ENCODE measurements at regions not wholly inside any gene's neighbourhood (a gene's known extent, or its start where the extent isn't known, plus 50 kb on each side); places are given as distances from the start of the nearest gene placed in this dataset.

- H3K4me3 ChIP-seq (ENCODE audit: low read depth, low read length), result no peak overlapping the region
- no peak for TF ChIP-seq CTCF (IDR thresholded peaks at IDR 0.05; ENCODE audit: insufficient read depth, low read depth, low read length, missing control alignments)
- no peak for DNase-seq (ENCODE audit: low read depth)
Measured at GRCh38 chr10:42475168-42476098, 162.9 kb downstream of the ZNF33B start.

GRCh38 chr10:42454313-42454712, 184.1 kb downstream of the ZNF33B start:
- no peak for DNase-seq (ENCODE audit: low read depth)
- no peak overlapping the region for H3K4me3 ChIP-seq (ENCODE audit: low read depth, low read length)
- TF ChIP-seq CTCF (IDR thresholded peaks at IDR 0.05; ENCODE audit: insufficient read depth, low read depth, low read length, missing control alignments), result no peak

- H3K4me3 ChIP-seq (ENCODE audit: low read depth, low read length), result no peak overlapping the region
- no peak for DNase-seq (ENCODE audit: low read depth)
- no peak for TF ChIP-seq CTCF (IDR thresholded peaks at IDR 0.05; ENCODE audit: insufficient read depth, low read depth, low read length, missing control alignments)
Measured at GRCh38 chr10:42431095-42431494, 207.3 kb downstream of the ZNF33B start.

GRCh38 chr10:42428534-42428933, 209.8 kb downstream of the ZNF33B start:
- H3K4me3 ChIP-seq (ENCODE audit: low read depth, low read length), result no peak overlapping the region
- no peak for DNase-seq (ENCODE audit: low read depth)
- no peak for TF ChIP-seq CTCF (IDR thresholded peaks at IDR 0.05; ENCODE audit: insufficient read depth, low read depth, low read length, missing control alignments)

GRCh38 chr10:42422911-42423310, 215.5 kb downstream of the ZNF33B start:
- TF ChIP-seq CTCF (IDR thresholded peaks at IDR 0.05; ENCODE audit: insufficient read depth, low read depth, low read length, missing control alignments), result no peak
- no peak overlapping the region for H3K4me3 ChIP-seq (ENCODE audit: low read depth, low read length)
- DNase-seq (ENCODE audit: low read depth), result no peak

- no peak for TF ChIP-seq CTCF (IDR thresholded peaks at IDR 0.05; ENCODE audit: insufficient read depth, low read depth, low read length, missing control alignments)
- H3K4me3 ChIP-seq (ENCODE audit: low read depth, low read length), result no peak overlapping the region
- DNase-seq (ENCODE audit: low read depth), result no peak
Measured at GRCh38 chr10:42421812-42422211, 216.6 kb downstream of the ZNF33B start.

GRCh38 chr10:42419789-42420188, 218.6 kb downstream of the ZNF33B start:
- no peak for DNase-seq (ENCODE audit: low read depth)
- no peak for TF ChIP-seq CTCF (IDR thresholded peaks at IDR 0.05; ENCODE audit: insufficient read depth, low read depth, low read length, missing control alignments)

More at GRCh38 chr10:42419789-42420188, 218.6 kb downstream of the ZNF33B start:
- H3K4me3 ChIP-seq (ENCODE audit: low read depth, low read length), result no peak overlapping the region
